Hepatocyte (in vitro differentiated cells): ENCODE measurements at regions not wholly inside any gene's neighbourhood (a gene's known extent, or its start where the extent isn't known, plus 50 kb on each side); places are given as distances from the start of the nearest gene placed in this dataset.
"Not testable (repeated sequence)": the region's sequence is repeated elsewhere in the genome, so short reads cannot be mapped to it uniquely, and the experiment has no call there.

Experiments
- DNase-seq: peaks from one replicate; pipeline ENCODE4 v3.0.0-alpha.2; 2016; ENCODE audit warnings: low spot score
- H2AFZ ChIP-seq: fragments of 200-600 bp; sonication (generic); 2 replicates; pipeline ENCODE4 v1.6.0; 2016; ENCODE audit warnings: antibody characterized with exemption, mild to moderate bottlenecking
- H3K27ac ChIP-seq: fragments of 200-600 bp; sonication (generic); 2 replicates; pipeline ENCODE4 v1.5.1; 2016; ENCODE audit warnings: mild to moderate bottlenecking
- H3K27me3 ChIP-seq: fragments of 200-600 bp; sonication (generic); 2 replicates; pipeline ENCODE4 v1.6.1; 2016
- H3K36me3 ChIP-seq: fragments of 200-600 bp; sonication (generic); replicated peaks from 2 replicates; pipeline ENCODE4 v1.5.1; 2016; ENCODE audit warnings: low read depth; ENCODE audit not compliant: insufficient read depth
- H3K4me1 ChIP-seq: fragments of 200-600 bp; sonication (generic); 2 replicates; pipeline ENCODE4 v1.5.1; 2016; ENCODE audit warnings: mild to moderate bottlenecking, moderate library complexity; ENCODE audit not compliant: insufficient read depth
- H3K4me2 ChIP-seq: fragments of 200-600 bp; sonication (generic); 2 replicates; pipeline ENCODE4 v1.6.0; 2016
- H3K4me3 ChIP-seq: fragments of 200-600 bp; sonication (generic); 2 replicates; pipeline ENCODE4 v1.5.1; 2016; ENCODE audit warnings: mild to moderate bottlenecking
- H3K79me2 ChIP-seq: fragments of 200-600 bp; sonication (generic); 2 replicates; pipeline ENCODE4 v1.6.0; 2017; ENCODE audit warnings: mild to moderate bottlenecking
- H3K9me2 ChIP-seq: fragments of 200-600 bp; sonication (generic); replicated peaks from 2 replicates; pipeline ENCODE4 v1.6.0; 2017; ENCODE audit warnings: mild to moderate bottlenecking; ENCODE audit not compliant: insufficient read depth
- H3K9me3 ChIP-seq: fragments of 200-600 bp; sonication (generic); 2 replicates; pipeline ENCODE4 v1.5.1; 2016; ENCODE audit warnings: low read depth, mild to moderate bottlenecking
- H4K20me1 ChIP-seq: fragments of 200-600 bp; sonication (generic); 2 replicates; pipeline ENCODE4 v1.6.0; 2016; ENCODE audit warnings: mild to moderate bottlenecking; ENCODE audit not compliant: insufficient read depth, poor library complexity, severe bottlenecking
- EZH2 ChIP-seq: fragments of 200-600 bp; sonication (generic); IDR thresholded peaks from 2 replicates; pipeline ENCODE4 v1.6.1; 2016; ENCODE audit warnings: antibody characterized with exemption, mild to moderate bottlenecking, borderline replicate concordance
- EZH2phosphoT487 ChIP-seq: fragments of 200-600 bp; sonication (generic); IDR thresholded peaks from one replicate; pipeline ENCODE4 v1.6.1; 2018; ENCODE audit warnings: antibody characterized with exemption, mild to moderate bottlenecking, low read depth, moderate library complexity; ENCODE audit not compliant: unreplicated experiment, severe bottlenecking
- whole genome bisulfite sequencing: methylation state at CpG from one replicate; pipeline ENCODE4 v1.1.6; 2016; ENCODE audit warnings: low lambda C conversion rate; ENCODE audit errors: missing lambda C conversion rate; 5-methylcytosine and 5-hydroxymethylcytosine counted together
- TF ChIP-seq, protein P1 (sequence below): fragments of 200-600 bp; sonication (generic); IDR thresholded peaks from 2 replicates; pipeline ENCODE4 v1.5.1; 2016; ENCODE audit warnings: antibody characterized with exemption, mild to moderate bottlenecking; ENCODE audit not compliant: poor library complexity

DNA sequence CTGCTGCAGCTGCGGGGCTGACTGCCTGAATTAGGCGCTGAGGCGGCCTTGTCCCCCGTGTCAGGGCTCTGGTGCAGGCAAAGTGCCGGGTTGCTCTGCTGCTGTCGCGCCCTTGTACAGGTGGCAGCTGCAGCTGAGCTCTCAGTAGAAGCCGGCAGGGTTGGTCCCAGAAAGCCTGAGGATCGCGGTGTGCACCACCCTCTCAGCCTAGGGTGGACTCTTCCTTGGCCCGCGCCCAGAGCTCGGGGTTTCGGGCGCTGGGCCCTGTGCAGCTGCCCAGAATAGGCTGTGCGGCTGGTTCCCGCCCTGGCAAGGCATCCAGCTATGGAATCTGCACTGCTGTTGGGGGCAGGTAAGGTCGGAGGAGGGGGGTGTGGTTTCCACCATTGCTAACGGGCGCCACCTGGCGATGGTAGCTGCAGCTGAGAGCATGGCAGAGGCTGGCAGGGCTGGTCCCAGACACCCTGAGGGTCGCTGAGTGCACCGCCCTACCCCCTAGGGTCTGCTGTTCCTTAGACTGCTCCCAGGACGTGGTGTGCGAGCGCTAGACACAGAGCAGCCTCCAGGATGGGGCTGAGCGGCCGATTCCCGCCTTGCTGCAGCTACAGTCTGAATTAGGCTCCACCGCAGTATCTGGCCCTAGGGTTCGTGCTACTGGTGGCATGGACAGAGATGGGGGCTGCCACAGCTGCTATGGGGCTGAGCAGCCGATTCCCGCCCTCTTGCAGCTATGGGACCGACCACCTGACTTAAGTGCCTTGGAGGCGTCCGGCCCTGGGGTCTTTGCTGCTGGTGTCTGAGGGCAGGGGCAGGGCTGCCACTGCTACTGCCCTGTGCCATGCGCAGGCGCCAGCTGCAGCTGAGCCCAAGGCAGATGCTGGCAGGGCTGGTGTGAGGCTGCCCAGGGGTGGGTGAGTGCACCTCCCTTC is 145.0 kb downstream of the CCDC74A start:
- not testable (repeated sequence) for H4K20me1 ChIP-seq, H3K9me2 ChIP-seq, H3K27ac ChIP-seq, H3K4me3 ChIP-seq, H3K36me3 ChIP-seq, H3K27me3 ChIP-seq, H2AFZ ChIP-seq, H3K79me2 ChIP-seq, H3K9me3 ChIP-seq
- TF ChIP-seq, protein P1, sequence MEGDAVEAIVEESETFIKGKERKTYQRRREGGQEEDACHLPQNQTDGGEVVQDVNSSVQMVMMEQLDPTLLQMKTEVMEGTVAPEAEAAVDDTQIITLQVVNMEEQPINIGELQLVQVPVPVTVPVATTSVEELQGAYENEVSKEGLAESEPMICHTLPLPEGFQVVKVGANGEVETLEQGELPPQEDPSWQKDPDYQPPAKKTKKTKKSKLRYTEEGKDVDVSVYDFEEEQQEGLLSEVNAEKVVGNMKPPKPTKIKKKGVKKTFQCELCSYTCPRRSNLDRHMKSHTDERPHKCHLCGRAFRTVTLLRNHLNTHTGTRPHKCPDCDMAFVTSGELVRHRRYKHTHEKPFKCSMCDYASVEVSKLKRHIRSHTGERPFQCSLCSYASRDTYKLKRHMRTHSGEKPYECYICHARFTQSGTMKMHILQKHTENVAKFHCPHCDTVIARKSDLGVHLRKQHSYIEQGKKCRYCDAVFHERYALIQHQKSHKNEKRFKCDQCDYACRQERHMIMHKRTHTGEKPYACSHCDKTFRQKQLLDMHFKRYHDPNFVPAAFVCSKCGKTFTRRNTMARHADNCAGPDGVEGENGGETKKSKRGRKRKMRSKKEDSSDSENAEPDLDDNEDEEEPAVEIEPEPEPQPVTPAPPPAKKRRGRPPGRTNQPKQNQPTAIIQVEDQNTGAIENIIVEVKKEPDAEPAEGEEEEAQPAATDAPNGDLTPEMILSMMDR, result peak; percentile 61
- DNase-seq, result peak; percentile 75
- WGBS, result 26% methylated on average over 37 of the region's 38 CpGs
- Histone ChIP-seq H3K4me2 (peak overlapping the region; percentile 96), H3K4me1 (peaks cover 13% of the 10 kb centered on the region)

DNA sequence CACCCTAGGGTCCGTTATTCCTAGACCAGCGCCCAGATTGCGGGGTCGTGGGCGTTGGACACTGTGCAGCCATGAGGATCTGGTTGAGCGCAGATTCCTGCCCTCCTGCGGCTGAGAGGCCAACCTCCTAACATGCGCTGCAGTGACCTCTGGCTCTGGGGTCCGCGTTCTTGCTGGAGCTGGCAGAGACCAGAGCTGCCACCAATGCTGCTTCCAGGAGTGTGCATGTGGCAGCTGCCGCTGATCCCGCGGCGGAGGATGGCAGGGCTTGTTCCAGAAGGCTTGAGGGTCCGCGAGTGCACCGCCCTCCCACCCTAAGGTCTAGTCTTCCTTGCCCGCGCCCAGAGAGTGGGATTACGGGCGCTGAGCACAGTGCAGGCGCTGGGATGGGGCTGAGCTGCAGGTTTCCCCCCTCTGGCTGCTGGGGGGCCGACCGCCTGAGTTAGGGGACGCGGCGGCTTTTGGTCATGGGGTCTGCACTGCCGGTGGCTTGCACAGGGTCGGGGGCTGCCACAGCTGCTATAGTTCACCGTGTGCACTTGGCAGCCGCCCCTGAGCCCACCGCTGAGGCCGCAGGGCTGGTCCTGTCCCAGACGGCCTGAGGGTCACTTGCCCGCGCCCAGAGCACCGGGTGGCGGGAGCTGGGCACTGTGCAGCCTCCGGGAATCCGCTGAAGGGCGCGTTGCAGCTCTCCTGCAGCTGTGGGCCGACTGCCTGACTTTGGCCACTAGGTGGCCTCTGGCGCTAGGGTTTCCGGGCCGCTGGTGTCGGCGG is 145.9 kb downstream of the CCDC74A start:
- Histone ChIP-seq H3K4me3 (no peak overlapping the region), H3K27ac (no peak overlapping the region), H4K20me1 (no peaks in the 10 kb centered on the region), H3K27me3 (peaks cover 5% of the 10 kb centered on the region), H3K36me3 (no peaks in the 10 kb centered on the region), H3K9me2 (no peaks in the 10 kb centered on the region), H3K4me2 (peak overlapping the region; percentile 96), H3K79me2 (no peaks in the 10 kb centered on the region), H3K9me3 (no peaks in the 10 kb centered on the region), H2AFZ (peak overlapping the region; percentile 49), H3K4me1 (peaks cover 13% of the 10 kb centered on the region)
- WGBS, result 12% methylated on average over 43 of the region's 48 CpGs
- peak; percentile 83 for DNase-seq
- TF ChIP-seq, protein P1, result peak; percentile 92
- TF ChIP-seq EZH2phosphoT487, result no peak

DNA sequence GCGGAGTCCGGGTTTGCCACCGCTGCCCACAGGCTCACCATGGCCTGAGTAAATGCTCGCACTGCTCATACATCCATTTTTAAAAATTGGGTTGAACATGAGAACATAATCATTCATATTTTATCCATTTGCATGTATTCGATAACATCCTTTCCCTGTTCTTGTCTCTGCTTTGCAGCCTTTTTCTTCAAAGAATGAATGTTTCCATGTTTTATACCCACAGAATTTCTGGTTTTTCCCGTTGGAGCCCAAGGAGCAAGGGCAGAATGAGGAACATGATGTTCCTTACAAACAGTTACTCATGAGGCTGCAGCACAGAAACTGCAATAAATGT is 146.5 kb downstream of the CCDC74A start:
- peak overlapping the region; percentile 96 for H3K4me2 ChIP-seq
- H4K20me1 ChIP-seq, result no peaks in the 10 kb centered on the region
- peaks cover 13% of the 10 kb centered on the region for H3K4me1 ChIP-seq
- no peak for TF ChIP-seq EZH2phosphoT487
- TF ChIP-seq EZH2, result no peak
- TF ChIP-seq, protein P1, result no peak
- H3K79me2 ChIP-seq, result no peaks in the 10 kb centered on the region
- 13% methylated on average over 6 of the region's 6 CpGs for WGBS
- H3K9me2 ChIP-seq, result no peaks in the 10 kb centered on the region
- no peak overlapping the region for H3K27ac ChIP-seq
- H3K4me3 ChIP-seq, result no peak overlapping the region
- no peak for DNase-seq
- no peaks in the 10 kb centered on the region for H3K36me3 ChIP-seq
- H2AFZ ChIP-seq, result no peak overlapping the region
- no peaks in the 10 kb centered on the region for H3K9me3 ChIP-seq
- peaks cover 5% of the 10 kb centered on the region for H3K27me3 ChIP-seq

DNA sequence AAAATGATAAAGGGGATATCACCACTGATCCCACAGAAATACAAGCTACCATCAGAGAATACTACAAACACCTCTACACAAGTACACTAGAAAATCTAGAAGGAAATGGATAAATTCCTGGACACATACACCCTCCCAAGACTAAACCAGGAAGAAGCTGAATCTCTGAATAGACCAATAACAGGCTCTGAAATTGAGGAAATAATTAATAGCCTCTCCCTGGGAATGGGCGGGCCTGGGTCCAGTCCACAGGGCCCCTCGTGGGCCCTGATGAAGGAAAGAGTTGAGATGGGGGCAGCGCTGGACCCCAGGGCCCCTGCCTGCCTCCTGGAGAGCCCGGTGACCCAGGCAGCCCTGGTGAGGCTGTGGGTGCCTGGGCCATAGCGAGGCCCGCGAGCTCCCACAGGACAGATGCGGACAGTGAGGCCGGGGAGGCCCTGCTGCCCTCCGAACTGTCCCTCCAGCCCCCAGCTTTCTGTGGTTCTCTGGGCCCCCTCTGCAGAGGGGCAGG is 154.0 kb downstream of the CCDC74A start:
- not testable (repeated sequence) for H3K27me3 ChIP-seq
- 54% methylated on average over 8 of the region's 10 CpGs for WGBS

More for the DNA sequence above, 154.0 kb downstream of the CCDC74A start:
- not testable (repeated sequence) for H3K4me1 ChIP-seq, H3K9me2 ChIP-seq, H3K36me3 ChIP-seq, DNase-seq, H3K9me3 ChIP-seq, H4K20me1 ChIP-seq
- peak overlapping the region; percentile 85 for H3K27ac ChIP-seq
- peak overlapping the region; percentile 95 for H3K4me2 ChIP-seq
- H3K4me3 ChIP-seq, result peak overlapping the region; percentile 59
- H2AFZ ChIP-seq, result peak overlapping the region; percentile 99
- peaks cover 12% of the 10 kb centered on the region for H3K79me2 ChIP-seq
